Activated CD8-positive, alpha-beta memory T cell treated with anti-CD3 and anti-CD28 coated beads for 4 hours (primary cell): ENCODE measurements at regions not wholly inside any gene's neighbourhood (a gene's known extent, or its start where the extent isn't known, plus 50 kb on each side); places are given as distances from the start of the nearest gene placed in this dataset.
"Not testable (repeated sequence)": the region's sequence is repeated elsewhere in the genome, so short reads cannot be mapped to it uniquely, and the experiment has no call there.

Experiments
- DNase-seq, 2 donors: peaks; one replicate each; pipeline ENCODE4 v3.0.0-alpha.2; 2020; ENCODE audit warnings: low read depth in 2 of 2

GRCh38 chr19:27972291-27973040 is 1240.5 kb downstream of the UQCRFS1 start:
- DNase-seq: no peak

GRCh38 chr19:27971869-27972268 is 1241.1 kb downstream of the UQCRFS1 start:
- DNase-seq: no peak

GRCh38 chr19:27971071-27971470 is 1241.9 kb downstream of the UQCRFS1 start:
- no peak for DNase-seq

- DNase-seq: no peak
Observed at GRCh38 chr19:27966390-27966816, 1246.5 kb downstream of the UQCRFS1 start.

GRCh38 chr19:27964185-27964584 is 1248.8 kb downstream of the UQCRFS1 start:
- DNase-seq: no peak

GRCh38 chr19:27962264-27962663 is 1250.7 kb downstream of the UQCRFS1 start:
- no peak for DNase-seq

- DNase-seq: no peak
Observed at GRCh38 chr19:27955485-27956480, 1257.2 kb downstream of the UQCRFS1 start.

- DNase-seq: not testable (repeated sequence)
Observed at GRCh38 chr19:27942607-27943006, 1270.3 kb downstream of the UQCRFS1 start.

GRCh38 chr19:27936139-27936538 is 1276.8 kb downstream of the UQCRFS1 start:
- no peak for DNase-seq

- no peak for DNase-seq
Observed at GRCh38 chr19:27935669-27936068, 1277.3 kb downstream of the UQCRFS1 start.

GRCh38 chr19:27929399-27929798 is 1283.6 kb downstream of the UQCRFS1 start:
- DNase-seq: no peak

GRCh38 chr19:27925202-27925601 is 1287.7 kb downstream of the UQCRFS1 start:
- DNase-seq: no peak

GRCh38 chr19:27922970-27923369 is 1290.0 kb downstream of the UQCRFS1 start:
- DNase-seq: no peak

- no peak for DNase-seq
Observed at GRCh38 chr19:27920774-27921173, 1292.2 kb downstream of the UQCRFS1 start.

GRCh38 chr19:27918818-27919217 is 1294.1 kb downstream of the UQCRFS1 start:
- no peak for DNase-seq

GRCh38 chr19:27911122-27911898 is 1301.6 kb downstream of the UQCRFS1 start:
- DNase-seq: no peak

GRCh38 chr19:27909861-27910260 is 1303.1 kb downstream of the UQCRFS1 start:
- DNase-seq: no peak

- no peak for DNase-seq
Observed at GRCh38 chr19:27909185-27909840, 1303.6 kb downstream of the UQCRFS1 start.

- no peak for DNase-seq
Observed at GRCh38 chr19:27906081-27906480, 1306.9 kb downstream of the UQCRFS1 start.

GRCh38 chr19:27905074-27905473 is 1307.9 kb downstream of the UQCRFS1 start:
- no peak for DNase-seq

- no peak for DNase-seq
Observed at GRCh38 chr19:27901078-27901477, 1311.9 kb downstream of the UQCRFS1 start.
